ENCODE measurements at regions not wholly inside any gene's neighbourhood (a gene's known extent, or its start where the extent isn't known, plus 50 kb on each side); places are given as distances from the start of the nearest gene placed in this dataset.
A peak's percentile ranks its signal among the peaks of the same experiment; 100 is the strongest.

DNA sequence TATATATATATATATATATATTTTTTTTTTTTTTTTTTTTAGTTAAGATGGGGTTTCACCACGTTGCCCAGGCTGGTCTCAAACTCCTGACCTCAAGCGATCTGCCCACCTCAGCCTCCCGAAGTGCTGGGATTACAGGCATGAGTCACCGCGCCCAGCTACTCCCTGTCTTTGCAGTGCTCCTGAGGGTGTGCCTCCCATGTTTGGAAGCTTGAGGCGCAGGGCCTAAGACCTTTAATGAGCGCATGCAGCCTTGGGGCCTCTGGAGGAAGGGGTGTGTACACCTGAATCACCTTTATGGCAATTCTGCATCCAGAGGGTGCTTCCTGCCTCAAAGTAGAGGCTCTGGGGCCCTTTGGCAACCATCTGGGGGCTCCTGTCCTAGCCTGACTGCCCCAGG, 219.4 kb upstream of the CIBAR2 start:
- intact Hi-C loops (cut with DNase I; ENCODE audit: low total_unique reads): no loop called here
- H3K36me3 ChIP-seq: no peaks in the 10 kb centered on the region
- H3K27ac ChIP-seq: peak overlapping the region in 2 of 4 donors; percentile 31 to 39
- no peaks in the 10 kb centered on the region for H3K27me3 ChIP-seq
- TF ChIP-seq POLR2A (IDR thresholded peaks at IDR 0.05): no peak
- TF ChIP-seq, protein P1, sequence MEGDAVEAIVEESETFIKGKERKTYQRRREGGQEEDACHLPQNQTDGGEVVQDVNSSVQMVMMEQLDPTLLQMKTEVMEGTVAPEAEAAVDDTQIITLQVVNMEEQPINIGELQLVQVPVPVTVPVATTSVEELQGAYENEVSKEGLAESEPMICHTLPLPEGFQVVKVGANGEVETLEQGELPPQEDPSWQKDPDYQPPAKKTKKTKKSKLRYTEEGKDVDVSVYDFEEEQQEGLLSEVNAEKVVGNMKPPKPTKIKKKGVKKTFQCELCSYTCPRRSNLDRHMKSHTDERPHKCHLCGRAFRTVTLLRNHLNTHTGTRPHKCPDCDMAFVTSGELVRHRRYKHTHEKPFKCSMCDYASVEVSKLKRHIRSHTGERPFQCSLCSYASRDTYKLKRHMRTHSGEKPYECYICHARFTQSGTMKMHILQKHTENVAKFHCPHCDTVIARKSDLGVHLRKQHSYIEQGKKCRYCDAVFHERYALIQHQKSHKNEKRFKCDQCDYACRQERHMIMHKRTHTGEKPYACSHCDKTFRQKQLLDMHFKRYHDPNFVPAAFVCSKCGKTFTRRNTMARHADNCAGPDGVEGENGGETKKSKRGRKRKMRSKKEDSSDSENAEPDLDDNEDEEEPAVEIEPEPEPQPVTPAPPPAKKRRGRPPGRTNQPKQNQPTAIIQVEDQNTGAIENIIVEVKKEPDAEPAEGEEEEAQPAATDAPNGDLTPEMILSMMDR (IDR thresholded peaks at IDR 0.05): no peak
- no peak for TF ChIP-seq POLR2AphosphoS5 (IDR thresholded peaks at IDR 0.05)
- WGBS, 2 donors (ENCODE audit: low coverage in 1 of 2): 49% methylated on average over 7 of the region's 7 CpGs; no CpG with 5 or more reads in 1 of the 2 donors
- no peak overlapping the region for H3K4me3 ChIP-seq
- peak; percentile 79 for DNase-seq
- H3K9me3 ChIP-seq: no peaks in the 10 kb centered on the region
- peaks cover 31 to 74% (median 56%) of the 10 kb centered on the region in 4 donors for H3K4me1 ChIP-seq
- in situ Hi-C loops (cut with MboI; ENCODE audit: low pct_ligation_motif_present in 1 of 4, low pct_unique_long_range_greater_than_20kb in 1 of 4, low sequenced_read_pairs in 3 of 4): no loop called here

DNA sequence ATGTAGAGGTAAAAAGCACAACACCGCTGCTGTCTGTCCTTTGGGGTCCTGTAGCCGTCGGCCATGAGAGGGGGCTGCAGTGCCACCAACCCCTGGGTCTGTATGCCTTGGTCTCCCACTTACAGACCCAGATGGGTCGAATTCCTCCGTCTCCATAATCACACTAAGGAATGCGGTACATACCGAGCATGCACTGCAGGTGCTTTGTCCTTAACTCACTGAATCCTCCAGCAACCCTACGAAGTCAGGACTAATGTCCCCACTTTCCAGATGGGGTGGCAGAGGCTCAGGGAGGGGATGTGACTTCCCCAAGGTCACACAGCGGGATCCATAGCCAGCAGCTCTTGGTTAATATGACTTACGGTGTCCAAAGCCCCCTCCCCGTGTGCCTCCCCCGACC, 219.9 kb upstream of the CIBAR2 start:
- Histone ChIP-seq H3K27me3 (no peaks in the 10 kb centered on the region), H3K4me3 (no peak overlapping the region), H3K9me3 (no peaks in the 10 kb centered on the region), H3K4me1 (peaks cover 31 to 75% (median 56%) of the 10 kb centered on the region in 4 donors), H3K27ac (peak overlapping the region in 2 of 4 donors; percentile 31 to 39), H3K36me3 (no peaks in the 10 kb centered on the region)
- DNase-seq: no peak
- WGBS, 2 donors (ENCODE audit: low coverage in 1 of 2): 87% methylated on average over 12 of the region's 12 CpGs; no CpG with 5 or more reads in 1 of the 2 donors
- in situ Hi-C loops (cut with MboI; ENCODE audit: low pct_ligation_motif_present in 1 of 4, low pct_unique_long_range_greater_than_20kb in 1 of 4, low sequenced_read_pairs in 3 of 4) (no loop called here), intact Hi-C loops (cut with DNase I; ENCODE audit: low total_unique reads) (no loop called here)
- TF ChIP-seq, protein P1 (IDR thresholded peaks at IDR 0.05): no peak
- TF ChIP-seq POLR2A (IDR thresholded peaks at IDR 0.05) (no peak), POLR2AphosphoS5 (IDR thresholded peaks at IDR 0.05) (no peak), EP300 (IDR thresholded peaks at IDR 0.05; ENCODE audit: low read depth) (no peak)

DNA sequence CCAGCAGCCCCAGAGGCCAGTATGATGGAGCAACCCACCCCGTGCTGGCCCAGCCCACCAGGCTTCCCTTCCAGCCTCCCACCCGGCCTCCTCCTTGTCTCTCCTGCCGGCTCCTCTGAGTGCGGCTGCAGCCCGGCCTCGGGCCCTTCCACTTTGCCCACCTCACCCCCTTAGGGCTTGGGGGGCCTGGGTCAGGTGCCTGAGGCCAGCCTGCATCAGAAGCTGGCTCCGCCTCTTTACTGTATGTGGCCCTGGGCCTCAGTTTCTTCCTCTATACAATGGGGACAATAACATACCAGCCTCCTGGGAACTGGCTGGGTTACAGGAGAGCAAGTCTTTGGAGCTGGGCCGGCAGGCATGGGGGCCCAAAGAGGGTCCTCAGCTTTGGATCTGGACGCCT, 221.1 kb upstream of the CIBAR2 start:
- no peaks in the 10 kb centered on the region for H3K27me3 ChIP-seq
- no peaks in the 10 kb centered on the region for H3K9me3 ChIP-seq
- H3K36me3 ChIP-seq: no peaks in the 10 kb centered on the region
- H3K4me1 ChIP-seq: peaks cover 26 to 69% (median 53%) of the 10 kb centered on the region in 4 donors
- in situ Hi-C loops (cut with MboI; ENCODE audit: low pct_ligation_motif_present in 1 of 4, low pct_unique_long_range_greater_than_20kb in 1 of 4, low sequenced_read_pairs in 3 of 4): no loop called here
- WGBS, 2 donors (ENCODE audit: low coverage in 1 of 2): 93% methylated on average over 9 of the region's 9 CpGs; no CpG with 5 or more reads in 1 of the 2 donors
- H3K4me3 ChIP-seq: no peak overlapping the region
- intact Hi-C loops (cut with DNase I; ENCODE audit: low total_unique reads): no loop called here
- H3K27ac ChIP-seq: peak overlapping the region in 1 of 4 donors; percentile 90
- no peak for DNase-seq
- TF ChIP-seq, protein P1 (IDR thresholded peaks at IDR 0.05): no peak

DNA sequence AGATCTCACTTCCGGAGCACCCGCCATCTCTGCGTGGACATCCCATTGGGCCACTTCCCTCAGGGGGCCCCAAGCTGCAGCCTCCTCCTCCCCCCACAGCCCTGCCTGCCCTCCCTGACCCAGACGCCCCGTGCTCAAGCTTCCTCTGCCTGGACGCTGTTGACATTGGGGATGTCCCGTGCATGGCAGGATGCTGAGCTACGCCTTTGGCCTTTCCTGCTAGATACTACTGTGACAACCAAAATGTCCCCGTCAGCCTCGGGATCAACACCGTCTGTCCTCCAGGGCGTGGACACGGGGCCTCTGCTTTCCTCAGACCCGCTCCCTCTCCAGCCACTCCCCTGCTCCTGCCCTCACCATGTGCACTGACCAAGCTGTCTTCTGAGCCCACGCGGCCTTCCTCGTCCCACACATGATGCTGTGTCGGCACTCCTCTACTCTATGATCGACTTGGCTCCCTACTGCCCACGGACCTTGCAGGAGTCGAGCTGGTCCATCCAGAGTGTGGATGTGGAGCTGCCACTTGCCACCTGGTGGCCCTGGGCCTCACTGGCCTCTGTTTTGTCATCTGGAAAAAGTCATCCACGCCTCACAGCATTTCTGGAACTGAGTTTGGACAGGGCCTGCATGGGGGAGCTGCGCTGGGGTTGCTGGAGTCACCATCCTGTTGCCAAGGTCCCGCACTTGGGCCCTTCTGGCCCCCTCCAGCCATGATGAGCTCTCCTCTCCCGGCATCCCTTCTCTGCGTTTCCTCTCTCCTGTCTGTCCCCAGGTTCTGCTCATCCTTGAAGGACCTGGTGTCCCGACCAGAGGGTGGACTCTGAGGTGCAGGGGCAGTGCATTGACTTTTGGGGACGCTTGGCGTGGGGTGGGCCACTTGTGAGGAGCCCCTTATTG, 221.7 kb upstream of the CIBAR2 start:
- Histone ChIP-seq H3K4me3 (no peak overlapping the region), H3K9me3 (no peaks in the 10 kb centered on the region), H3K4me1 (peaks cover 21 to 62% (median 47%) of the 10 kb centered on the region in 4 donors), H3K27me3 (no peaks in the 10 kb centered on the region), H3K36me3 (no peaks in the 10 kb centered on the region), H3K27ac (peak overlapping the region; percentile 83 to 90 (median 86))
- in situ Hi-C loops (cut with MboI; ENCODE audit: low pct_ligation_motif_present in 1 of 4, low pct_unique_long_range_greater_than_20kb in 1 of 4, low sequenced_read_pairs in 3 of 4) (no loop called here), intact Hi-C loops (cut with DNase I; ENCODE audit: low total_unique reads) (no loop called here)
- no peak for DNase-seq
- 78% methylated on average over 9 to 29 of the region's 29 CpGs for WGBS, 2 donors (ENCODE audit: low coverage in 1 of 2)
- TF ChIP-seq EP300 (IDR thresholded peaks at IDR 0.05; ENCODE audit: low read depth) (no peak), POLR2A (IDR thresholded peaks at IDR 0.05) (no peak), POLR2AphosphoS5 (IDR thresholded peaks at IDR 0.05) (no peak)
- TF ChIP-seq, protein P1 (IDR thresholded peaks at IDR 0.05): no peak
